ENCODE measurements at regions not wholly inside any gene's neighbourhood (a gene's known extent, or its start where the extent isn't known, plus 50 kb on each side); places are given as distances from the start of the nearest gene placed in this dataset.

GRCh38 chr10:2439983-2440382, 627.4 kb upstream of the PFKP start:
- TF ChIP-seq ZNF274 (IDR thresholded peaks at IDR 0.05; ENCODE audit: low read depth, low read length) (no peak), YY1 (IDR thresholded peaks at IDR 0.05; ENCODE audit: insufficient read depth, insufficient read length) (no peak)

Measured in NT2/D1 (cell line).